ENCODE measurements at regions not wholly inside any gene's neighbourhood (a gene's known extent, or its start where the extent isn't known, plus 50 kb on each side); places are given as distances from the start of the nearest gene placed in this dataset.

DNA sequence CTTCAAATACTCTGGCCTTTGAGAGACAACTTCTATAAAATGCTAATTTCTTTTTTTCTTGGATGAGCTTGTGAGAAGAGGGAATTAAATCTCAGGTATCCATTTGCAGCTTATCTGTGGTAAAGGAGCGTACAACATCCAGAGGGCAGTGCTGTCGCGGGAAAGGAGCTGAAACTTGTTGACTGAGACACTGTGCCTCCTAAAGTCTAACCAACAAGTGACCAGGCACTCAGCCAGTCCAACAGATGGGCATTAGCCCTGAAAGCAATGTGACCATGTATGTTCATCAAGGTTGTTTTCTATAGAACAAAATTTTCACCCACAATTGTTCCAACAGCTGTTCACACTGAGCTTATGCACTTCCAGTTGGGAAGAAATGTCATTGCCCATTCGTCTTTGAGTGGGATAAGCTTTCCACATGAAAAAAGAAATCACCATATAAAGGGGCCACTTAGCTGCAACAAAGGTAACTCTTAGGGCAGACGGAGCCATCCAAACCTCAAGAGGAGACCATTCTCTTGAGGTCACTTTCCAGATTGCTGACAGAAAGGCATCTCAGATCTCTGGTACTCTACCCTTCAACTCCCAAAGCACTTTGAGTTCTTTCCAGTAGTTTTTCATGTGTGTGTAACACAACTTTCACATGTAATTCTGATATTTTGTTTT is 244.8 kb upstream of the NEIL3 start:
- TF ChIP-seq SP1 (IDR thresholded peaks at IDR 0.05) (no peak), FOXM1 (IDR thresholded peaks at IDR 0.05; ENCODE audit: borderline replicate concordance) (no peak), HDGF (IDR thresholded peaks at IDR 0.05; ENCODE audit: borderline replicate concordance) (no peak), BHLHE40 (IDR thresholded peaks at IDR 0.05; ENCODE audit: borderline replicate concordance) (no peak), PKNOX1 (IDR thresholded peaks at IDR 0.05) (no peak), SUZ12 (IDR thresholded peaks at IDR 0.05) (no peak), FOXK2 (IDR thresholded peaks at IDR 0.05) (no peak), ZNF384 (IDR thresholded peaks at IDR 0.05) (no peak), ELF4 (IDR thresholded peaks at IDR 0.05) (no peak), TARDBP (IDR thresholded peaks at IDR 0.05) (no peak), ARNT (IDR thresholded peaks at IDR 0.05) (no peak)

Measured in HEK293T (cell line).